HG03558 (cell line): ENCODE measurements at regions not wholly inside any gene's neighbourhood (a gene's known extent, or its start where the extent isn't known, plus 50 kb on each side); places are given as distances from the start of the nearest gene placed in this dataset.
"Not testable (repeated sequence)": the region's sequence is repeated elsewhere in the genome, so short reads cannot be mapped to it uniquely, and the experiment has no call there.

Source experiments
- ATAC-seq: cut with Tn5 transposase; IDR thresholded peaks from one replicate; pipeline ENCODE4 v1.9.1; 2021; ENCODE audit warnings: moderate number of reproducible peaks; ENCODE audit not compliant: unreplicated experiment; ENCODE audit errors: extremely low read depth

GRCh38 chr2:138066139-138066806 is 102.0 kb downstream of the HNMT start:
- no peak for ATAC-seq

GRCh38 chr2:138066841-138067240 is 102.6 kb downstream of the HNMT start:
- no peak for ATAC-seq

- ATAC-seq = not testable (repeated sequence)
Observed at GRCh38 chr2:138068669-138069068, 104.4 kb downstream of the HNMT start.

GRCh38 chr2:138071042-138071719 is 106.9 kb downstream of the HNMT start:
- ATAC-seq = not testable (repeated sequence)

GRCh38 chr2:138071720-138072719 is 107.7 kb downstream of the HNMT start:
- ATAC-seq = no peak

- no peak for ATAC-seq
Observed at GRCh38 chr2:138078153-138078552, 113.9 kb downstream of the HNMT start.

GRCh38 chr2:138079976-138080375 is 115.7 kb downstream of the HNMT start:
- ATAC-seq = no peak

- no peak for ATAC-seq
Observed at GRCh38 chr2:138081225-138082073, 117.2 kb downstream of the HNMT start.

- no peak for ATAC-seq
Observed at GRCh38 chr2:138084206-138084605, 119.9 kb downstream of the HNMT start.

GRCh38 chr2:138085441-138085840 is 121.2 kb downstream of the HNMT start:
- not testable (repeated sequence) for ATAC-seq

- no peak for ATAC-seq
Observed at GRCh38 chr2:138086576-138086975, 122.3 kb downstream of the HNMT start.

- ATAC-seq = no peak
Observed at GRCh38 chr2:138087751-138088593, 123.7 kb downstream of the HNMT start.

GRCh38 chr2:138090330-138090729 is 126.1 kb downstream of the HNMT start:
- ATAC-seq = peak; percentile 42

- no peak for ATAC-seq
Observed at GRCh38 chr2:138093455-138093854, 129.2 kb downstream of the HNMT start.

GRCh38 chr2:138094031-138094430 is 129.8 kb downstream of the HNMT start:
- ATAC-seq = no peak

- no peak for ATAC-seq
Observed at GRCh38 chr2:138095336-138095735, 131.1 kb downstream of the HNMT start.

- not testable (repeated sequence) for ATAC-seq
Observed at GRCh38 chr2:138099288-138099687, 135.0 kb downstream of the HNMT start.

GRCh38 chr2:138101718-138102117 is 137.4 kb downstream of the HNMT start:
- no peak for ATAC-seq

GRCh38 chr2:138102664-138103063 is 138.4 kb downstream of the HNMT start:
- ATAC-seq = no peak
